ENCODE measurements at regions not wholly inside any gene's neighbourhood (a gene's known extent, or its start where the extent isn't known, plus 50 kb on each side); places are given as distances from the start of the nearest gene placed in this dataset.

GRCh38 chr11:20260307-20260706 is 100.0 kb upstream of the DBX1 start:
- Histone ChIP-seq H3K4me2 (no peak overlapping the region), H3K4me3 (no peak overlapping the region), H3K27ac (ENCODE audit: low read depth) (no peak overlapping the region), H3F3A (replicated peaks; ENCODE audit: low read depth) (no peaks in the 10 kb centered on the region), H3K36me3 (ENCODE audit: insufficient read depth) (no peaks in the 10 kb centered on the region), H4K20me1 (replicated peaks; ENCODE audit: insufficient read depth) (no peaks in the 10 kb centered on the region), H2AFZ (no peak overlapping the region), H3K4me1 (ENCODE audit: insufficient read depth) (no peaks in the 10 kb centered on the region; the same call in 1 of the 2 replicates), H3K79me2 (replicated peaks; ENCODE audit: insufficient read depth) (no peaks in the 10 kb centered on the region), H3K9me2 (ENCODE audit: insufficient read depth) (no peaks in the 10 kb centered on the region), H3K27me3 (ENCODE audit: insufficient read depth) (0 out of 2 replicates have a peak, but pooled peaks cover 2% of the 10 kb centered on the region)
- H3K4me3 Mint-ChIP-seq, result no peak overlapping the region
- ATAC-seq (no peak), DNase-seq (ENCODE audit: low spot score) (no peak)
- H3K27me3 Mint-ChIP-seq (ENCODE audit: insufficient read depth, low read depth, poor library complexity), result peaks cover 2% of the 10 kb centered on the region
- no peaks in the 10 kb centered on the region for H3K4me1 Mint-ChIP-seq
- TF ChIP-seq STAT1 (IDR thresholded peaks at IDR 0.05; ENCODE audit: unreplicated experiment) (no peak), CTCF (conservative IDR thresholded peaks at IDR 0.05; ENCODE audit: low read depth in 2 of 2) (no peak), NANOG (IDR thresholded peaks at IDR 0.05; ENCODE audit: borderline replicate concordance) (no peak), ZNF114 (CRISPR knock-in tag; IDR thresholded peaks at IDR 0.05) (no peak), JUNB (IDR thresholded peaks at IDR 0.05; ENCODE audit: unreplicated experiment) (no peak), CREB1 (CRISPR knock-in tag; IDR thresholded peaks at IDR 0.05; ENCODE audit: low read depth) (no peak), POLR2AphosphoS5 (IDR thresholded peaks at IDR 0.05; ENCODE audit: low read depth) (no peak), ZNF331 (CRISPR knock-in tag; IDR thresholded peaks at IDR 0.05; ENCODE audit: low read depth) (no peak), REST (IDR thresholded peaks at IDR 0.05; ENCODE audit: unreplicated experiment) (no peak), EZH2 (IDR thresholded peaks at IDR 0.05; ENCODE audit: low read depth, unreplicated experiment) (no peak), EZH2phosphoT487 (IDR thresholded peaks at IDR 0.05; ENCODE audit: unreplicated experiment) (no peak), ETS1 (IDR thresholded peaks at IDR 0.05) (no peak), ZNF462 (CRISPR knock-in tag; IDR thresholded peaks at IDR 0.05) (no peak)
- H3K27ac Mint-ChIP-seq, result no peak overlapping the region
- no peaks in the 10 kb centered on the region for H3K36me3 Mint-ChIP-seq (ENCODE audit: low read depth)
- no peaks in the 10 kb centered on the region for H3K9me3 Mint-ChIP-seq

Measured in GM23338 (cell line).